RWPE2 (cell line): ENCODE measurements at regions not wholly inside any gene's neighbourhood (a gene's known extent, or its start where the extent isn't known, plus 50 kb on each side); places are given as distances from the start of the nearest gene placed in this dataset.
"Not testable (repeated sequence)": the region's sequence is repeated elsewhere in the genome, so short reads cannot be mapped to it uniquely, and the experiment has no call there.

Experiments used
- ATAC-seq: fragments of 200-7000 bp; cut with Tn5 transposase; 3 replicates; pipeline ENCODE4 v1.9.1; 2021; ENCODE audit warnings: low read depth
- DNase-seq: peaks from one replicate; pipeline ENCODE4 v3.0.0-alpha.2; 2020; ENCODE audit warnings: low spot score
- H3K27ac ChIP-seq: fragments of 450-650 bp; 2 replicates; pipeline ENCODE4 v1.5.1; 2017; ENCODE audit warnings: mild to moderate bottlenecking; ENCODE audit not compliant: poor library complexity, severe bottlenecking
- H3K27me3 ChIP-seq: fragments of 250-450 bp; sonication (Bioruptor Pico); 2 replicates; pipeline ENCODE4 v1.5.1; 2021; ENCODE audit warnings: mild to moderate bottlenecking, moderate library complexity; ENCODE audit not compliant: insufficient read depth, poor library complexity, severe bottlenecking
- H3K36me3 ChIP-seq: fragments of 250-450 bp; sonication (Bioruptor Pico); 2 replicates; pipeline ENCODE4 v1.5.1; 2020; ENCODE audit warnings: low read depth, mild to moderate bottlenecking, moderate library complexity
- H3K4me1 ChIP-seq: fragments of 250-450 bp; sonication (Bioruptor Pico); 2 replicates; pipeline ENCODE4 v1.5.1; 2021; ENCODE audit warnings: mild to moderate bottlenecking, moderate library complexity; ENCODE audit not compliant: insufficient read depth, poor library complexity, severe bottlenecking
- H3K4me3 ChIP-seq: fragments of 250-450 bp; sonication (Bioruptor Pico); 2 replicates; pipeline ENCODE4 v1.5.1; 2021; ENCODE audit warnings: mild to moderate bottlenecking, moderate library complexity; ENCODE audit not compliant: severe bottlenecking
- H3K9me3 ChIP-seq: fragments of 250-450 bp; sonication (Bioruptor Pico); 2 replicates; pipeline ENCODE4 v1.5.1; 2021; ENCODE audit warnings: mild to moderate bottlenecking, moderate library complexity; ENCODE audit not compliant: severe bottlenecking
- CTCF ChIP-seq: fragments of 450-650 bp; IDR thresholded peaks from one replicate; pipeline ENCODE4 v1.5.1; 2017; ENCODE audit warnings: mild to moderate bottlenecking, moderate library complexity; ENCODE audit not compliant: poor library complexity, severe bottlenecking

GRCh38 chr14:43338713-43339112, 1168.4 kb downstream of the FSCB start:
- no peak for TF ChIP-seq CTCF
- H3K4me1 ChIP-seq, result no peaks in the 10 kb centered on the region
- no peaks in the 10 kb centered on the region for H3K36me3 ChIP-seq
- H3K4me3 ChIP-seq, result no peak overlapping the region
- no peak for DNase-seq
- no peak for ATAC-seq
- no peaks in the 10 kb centered on the region for H3K9me3 ChIP-seq
- H3K27ac ChIP-seq, result no peak overlapping the region
- H3K27me3 ChIP-seq, result peaks cover 3% of the 10 kb centered on the region

DNA sequence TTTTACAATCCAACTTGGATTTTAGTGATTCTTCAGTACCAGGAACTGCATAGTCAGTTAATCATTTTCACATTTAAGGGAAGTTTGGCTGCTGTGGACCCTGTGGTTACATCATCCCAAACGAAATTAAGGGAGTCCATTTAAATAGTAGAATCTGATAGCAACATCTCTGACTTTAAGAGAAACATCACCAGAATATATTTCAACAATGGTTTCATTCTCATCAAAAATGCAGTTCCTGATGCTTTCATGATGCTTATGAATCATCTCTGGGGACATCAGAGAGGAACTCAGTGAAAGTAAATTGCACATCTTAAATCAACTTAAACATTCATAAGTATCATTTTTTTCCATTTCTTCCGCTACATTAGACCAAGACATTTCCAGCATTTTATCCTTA, 1170.7 kb downstream of the FSCB start:
- H3K27ac ChIP-seq, result no peak overlapping the region
- H3K9me3 ChIP-seq, result no peaks in the 10 kb centered on the region
- peaks cover 3% of the 10 kb centered on the region for H3K27me3 ChIP-seq
- TF ChIP-seq CTCF, result no peak
- H3K36me3 ChIP-seq, result no peaks in the 10 kb centered on the region
- DNase-seq (no peak), ATAC-seq (no peak)
- H3K4me1 ChIP-seq, result no peaks in the 10 kb centered on the region
- H3K4me3 ChIP-seq, result no peak overlapping the region

DNA sequence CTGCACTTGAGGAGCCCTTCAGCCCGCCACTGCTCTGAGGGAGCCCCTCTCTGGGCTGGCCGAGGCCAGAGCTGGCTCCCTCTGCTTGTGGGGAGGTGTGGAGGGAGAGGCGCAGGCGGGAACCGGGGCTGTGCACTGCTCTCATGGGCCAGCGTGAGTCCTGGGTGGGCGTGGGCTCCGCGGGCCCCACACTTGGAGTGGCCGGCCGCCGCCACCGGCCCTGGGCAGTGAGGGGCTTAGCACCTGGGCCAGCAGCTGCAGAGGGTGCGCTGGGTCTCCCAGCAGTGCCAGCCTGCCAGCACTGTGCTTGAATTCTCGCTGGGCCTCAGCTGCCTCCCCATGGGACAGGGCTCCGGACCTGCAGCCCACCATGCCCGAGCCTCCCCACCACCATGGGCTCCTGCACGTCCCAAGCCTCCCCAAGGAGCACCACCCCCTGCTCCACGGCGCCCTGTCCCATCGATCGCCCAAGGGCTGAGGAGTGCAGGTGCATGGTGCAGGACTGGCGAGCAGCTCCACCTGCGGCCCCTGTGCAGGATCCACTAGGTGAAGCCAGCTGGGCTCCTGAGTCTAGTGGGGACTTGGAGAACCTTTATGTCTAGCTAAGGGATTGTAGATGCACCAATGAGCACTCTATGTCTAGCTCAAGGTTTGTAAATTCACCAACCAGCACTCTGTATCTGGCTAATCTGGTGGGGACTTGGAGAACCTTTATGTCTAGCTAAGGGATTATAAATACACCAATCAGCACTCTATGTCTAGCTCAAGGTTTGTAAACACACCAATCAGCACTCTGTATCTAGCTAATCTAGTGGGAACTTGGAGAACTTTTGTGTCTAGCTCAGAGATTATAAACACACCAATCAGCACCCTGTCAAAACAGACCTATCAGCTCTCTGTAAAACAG, 1180.3 kb downstream of the FSCB start:
- not testable (repeated sequence) for H3K4me1 ChIP-seq, H3K36me3 ChIP-seq, ATAC-seq, H3K4me3 ChIP-seq, H3K27me3 ChIP-seq, H3K27ac ChIP-seq, DNase-seq, H3K9me3 ChIP-seq

DNA sequence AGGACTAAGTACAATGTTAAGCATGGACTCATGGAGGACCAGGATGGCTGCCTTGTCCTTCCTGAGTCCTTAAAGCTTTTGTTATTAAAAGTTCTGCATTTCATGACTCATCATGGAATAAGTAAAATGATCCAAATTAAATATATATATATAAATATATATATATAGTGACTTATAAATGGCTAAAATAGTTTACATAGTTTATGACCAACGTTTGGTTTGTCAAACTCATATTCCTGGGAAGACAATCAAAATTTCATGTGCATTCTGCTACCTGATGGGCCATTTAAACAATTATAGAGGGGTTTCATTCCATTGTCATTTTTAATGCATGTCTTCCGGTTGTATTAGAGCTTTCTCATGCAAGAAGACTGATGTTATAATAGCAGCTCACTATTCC, 1190.7 kb downstream of the FSCB start:
- TF ChIP-seq CTCF, result no peak
- Histone ChIP-seq H3K4me1 (no peaks in the 10 kb centered on the region), H3K27ac (no peak overlapping the region), H3K9me3 (no peaks in the 10 kb centered on the region), H3K4me3 (no peak overlapping the region), H3K27me3 (peaks cover 8% of the 10 kb centered on the region), H3K36me3 (no peaks in the 10 kb centered on the region)
- no peak for DNase-seq
- no peak for ATAC-seq

DNA sequence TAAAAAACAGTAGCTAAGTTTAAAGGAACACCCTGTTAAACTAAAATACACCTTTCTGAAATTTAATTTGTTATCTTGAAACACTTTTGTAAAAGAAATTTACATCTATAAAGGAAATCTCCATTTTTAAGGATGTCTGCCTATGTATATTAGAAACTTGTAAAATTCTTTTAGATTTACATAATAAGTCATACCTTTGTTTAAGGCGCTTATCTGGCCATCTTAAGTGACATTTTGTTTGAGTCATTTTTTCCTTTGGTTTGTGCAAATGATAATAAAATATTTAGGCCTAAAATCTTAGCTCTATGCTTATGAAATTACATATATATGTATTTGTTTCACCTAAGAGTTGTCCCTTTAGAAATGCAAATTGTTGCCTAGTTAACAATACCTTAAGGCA, 1193.4 kb downstream of the FSCB start:
- no peak overlapping the region for H3K4me3 ChIP-seq
- H3K27ac ChIP-seq, result no peak overlapping the region
- no peaks in the 10 kb centered on the region for H3K4me1 ChIP-seq
- no peak for ATAC-seq
- no peak for DNase-seq
- H3K36me3 ChIP-seq, result no peaks in the 10 kb centered on the region
- peaks cover 4% of the 10 kb centered on the region for H3K27me3 ChIP-seq
- no peaks in the 10 kb centered on the region for H3K9me3 ChIP-seq
- no peak for TF ChIP-seq CTCF
